NB4 (cell line): ENCODE measurements at regions not wholly inside any gene's neighbourhood (a gene's known extent, or its start where the extent isn't known, plus 50 kb on each side); places are given as distances from the start of the nearest gene placed in this dataset.

Source experiments
- CTCF ChIP-seq: IDR thresholded peaks from one replicate; pipeline ENCODE4 v1.5.1; 2012; ENCODE audit warnings: low read depth, low read length
- POLR2A ChIP-seq: IDR thresholded peaks from 2 replicates; pipeline ENCODE4 v1.6.1; 2011; ENCODE audit warnings: mild to moderate bottlenecking; ENCODE audit not compliant: insufficient read length; ENCODE audit errors: extremely low read depth

- no peak for TF ChIP-seq CTCF
- TF ChIP-seq POLR2A, result no peak
Observed at GRCh38 chr13:73450583-73450982, 391.8 kb downstream of the KLF5 start.
